ENCODE measurements at regions not wholly inside any gene's neighbourhood (a gene's known extent, or its start where the extent isn't known, plus 50 kb on each side); places are given as distances from the start of the nearest gene placed in this dataset.
"Not testable (repeated sequence)": the region's sequence is repeated elsewhere in the genome, so short reads cannot be mapped to it uniquely, and the experiment has no call there.

GRCh38 chr5:145658435-145658834 is 176.7 kb downstream of the PRELID2 start:
- ATAC-seq, result peak; percentile 48; the same call in 2 of the 3 replicates
- TF ChIP-seq ZNF462 (CRISPR knock-in tag; IDR thresholded peaks at IDR 0.05) (no peak), EZH2phosphoT487 (IDR thresholded peaks at IDR 0.05; ENCODE audit: unreplicated experiment) (no peak), JUNB (IDR thresholded peaks at IDR 0.05; ENCODE audit: unreplicated experiment) (no peak), POLR2AphosphoS5 (IDR thresholded peaks at IDR 0.05; ENCODE audit: low read depth) (no peak), CTCF (conservative IDR thresholded peaks at IDR 0.05; ENCODE audit: low read depth in 2 of 2) (peak in 1 of 2 experiments; percentile 55; a peak in 3 of 4 replicates), ZNF114 (CRISPR knock-in tag; IDR thresholded peaks at IDR 0.05) (no peak)
- Histone ChIP-seq H3K9me2 (ENCODE audit: insufficient read depth) (peaks cover 5% of the 10 kb centered on the region; the same call in 1 of the 2 replicates), H3K4me2 (no peak overlapping the region), H3K79me2 (replicated peaks; ENCODE audit: insufficient read depth) (no peaks in the 10 kb centered on the region), H4K20me1 (replicated peaks; ENCODE audit: insufficient read depth) (no peaks in the 10 kb centered on the region), H3K27ac (ENCODE audit: low read depth) (no peak overlapping the region), H3K4me1 (ENCODE audit: insufficient read depth) (no peaks in the 10 kb centered on the region), H3K36me3 (ENCODE audit: insufficient read depth) (no peaks in the 10 kb centered on the region), H3K27me3 (ENCODE audit: insufficient read depth) (no peaks in the 10 kb centered on the region), H3F3A (replicated peaks; ENCODE audit: low read depth) (no peaks in the 10 kb centered on the region), H2AFZ (0 out of 2 replicates have a peak overlapping the region, but pooled peaks have one; percentile 14), H3K4me3 (no peak overlapping the region)
- peak; percentile 38 for DNase-seq (ENCODE audit: low spot score)
- H3K27ac Mint-ChIP-seq, result no peak overlapping the region
- peaks cover 18% of the 10 kb centered on the region for H3K9me3 Mint-ChIP-seq
- no peak overlapping the region for H3K4me3 Mint-ChIP-seq
- no peaks in the 10 kb centered on the region for H3K4me1 Mint-ChIP-seq
- H3K27me3 Mint-ChIP-seq (ENCODE audit: insufficient read depth, low read depth, poor library complexity), result no peaks in the 10 kb centered on the region
- peaks cover 5% of the 10 kb centered on the region; the same call in 2 of the 3 replicates for H3K36me3 Mint-ChIP-seq (ENCODE audit: low read depth)

DNA sequence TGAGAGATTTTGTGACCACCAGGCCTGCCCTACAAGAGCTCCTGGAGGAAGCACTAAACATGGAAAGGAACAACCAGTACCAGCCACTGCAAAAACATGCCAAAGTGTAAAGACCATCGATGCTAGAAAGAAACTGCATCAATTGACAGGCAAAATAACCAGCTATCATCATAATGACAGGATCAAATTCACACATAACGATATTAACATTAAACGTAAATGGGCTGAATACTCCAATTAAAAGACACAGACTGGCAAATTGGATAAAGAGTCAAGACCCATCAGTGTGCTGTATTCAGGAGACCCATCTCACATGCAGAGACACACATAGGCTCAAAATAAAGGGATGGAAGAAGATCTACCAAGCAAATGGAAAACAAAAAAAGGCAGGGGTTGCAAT is 182.4 kb downstream of the PRELID2 start:
- not testable (repeated sequence) for H3K27ac Mint-ChIP-seq
- peaks cover 36% of the 10 kb centered on the region for H3K9me3 Mint-ChIP-seq

DNA sequence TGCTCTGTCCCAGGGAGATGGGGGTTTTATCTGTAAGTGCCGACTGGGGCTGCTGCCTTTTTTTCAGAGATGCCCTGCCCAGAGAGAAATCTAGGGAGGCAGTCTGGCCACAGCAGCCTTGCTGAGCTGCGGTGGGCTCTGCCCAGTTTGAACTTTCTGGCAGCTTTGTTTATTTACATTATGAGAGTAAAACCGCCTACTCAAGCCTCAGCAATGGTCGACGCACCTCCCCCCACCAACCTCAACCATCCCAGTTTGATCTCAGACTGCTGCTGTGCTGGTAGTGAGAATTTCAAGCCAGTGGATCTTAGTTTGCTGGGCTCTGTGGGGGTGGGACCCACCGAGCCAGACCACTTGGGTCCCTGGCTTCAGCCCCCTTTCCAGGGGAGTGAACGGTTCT is 188.0 kb downstream of the PRELID2 start:
- H2AFZ ChIP-seq, result peak overlapping the region; percentile 32; the same call in 1 of the 2 replicates
- not testable (repeated sequence) for H3K27me3 ChIP-seq (ENCODE audit: insufficient read depth); H3K4me2 ChIP-seq; H3F3A ChIP-seq (replicated peaks; ENCODE audit: low read depth); H3K36me3 Mint-ChIP-seq (ENCODE audit: low read depth); H3K27me3 Mint-ChIP-seq (ENCODE audit: insufficient read depth, low read depth, poor library complexity); H3K9me2 ChIP-seq (ENCODE audit: insufficient read depth); H3K4me1 ChIP-seq (ENCODE audit: insufficient read depth); H3K36me3 ChIP-seq (ENCODE audit: insufficient read depth); H3K27ac ChIP-seq (ENCODE audit: low read depth); H3K79me2 ChIP-seq (replicated peaks; ENCODE audit: insufficient read depth); H3K27ac Mint-ChIP-seq; H3K4me3 Mint-ChIP-seq; H3K4me1 Mint-ChIP-seq; H4K20me1 ChIP-seq (replicated peaks; ENCODE audit: insufficient read depth); H3K4me3 ChIP-seq; DNase-seq (ENCODE audit: low spot score)
- H3K9me3 Mint-ChIP-seq, result peaks cover 12% of the 10 kb centered on the region
- ATAC-seq, result peak; percentile 42; the same call in 2 of the 3 replicates

More for the DNA sequence above, 182.4 kb downstream of the PRELID2 start:
- not testable (repeated sequence) for H3F3A ChIP-seq (replicated peaks; ENCODE audit: low read depth); H3K27me3 Mint-ChIP-seq (ENCODE audit: insufficient read depth, low read depth, poor library complexity); H3K4me3 Mint-ChIP-seq; H3K4me1 ChIP-seq (ENCODE audit: insufficient read depth); DNase-seq (ENCODE audit: low spot score); H3K27me3 ChIP-seq (ENCODE audit: insufficient read depth); H2AFZ ChIP-seq; H3K79me2 ChIP-seq (replicated peaks; ENCODE audit: insufficient read depth); H3K4me1 Mint-ChIP-seq; H3K36me3 ChIP-seq (ENCODE audit: insufficient read depth); H3K4me2 ChIP-seq; H3K9me2 ChIP-seq (ENCODE audit: insufficient read depth); H4K20me1 ChIP-seq (replicated peaks; ENCODE audit: insufficient read depth); H3K4me3 ChIP-seq; H3K27ac ChIP-seq (ENCODE audit: low read depth); ATAC-seq
- peaks cover 17% of the 10 kb centered on the region for H3K36me3 Mint-ChIP-seq (ENCODE audit: low read depth)

All from GM23338 (cell line).